RWPE2 (cell line): ENCODE measurements at regions not wholly inside any gene's neighbourhood (a gene's known extent, or its start where the extent isn't known, plus 50 kb on each side); places are given as distances from the start of the nearest gene placed in this dataset.

Experiments
- ATAC-seq: fragments of 200-7000 bp; cut with Tn5 transposase; 3 replicates; pipeline ENCODE4 v1.9.1; 2021; ENCODE audit warnings: low read depth
- DNase-seq: peaks from one replicate; pipeline ENCODE4 v3.0.0-alpha.2; 2020; ENCODE audit warnings: low spot score
- H3K27ac ChIP-seq: fragments of 450-650 bp; 2 replicates; pipeline ENCODE4 v1.5.1; 2017; ENCODE audit warnings: mild to moderate bottlenecking; ENCODE audit not compliant: poor library complexity, severe bottlenecking
- H3K27me3 ChIP-seq: fragments of 250-450 bp; sonication (Bioruptor Pico); 2 replicates; pipeline ENCODE4 v1.5.1; 2021; ENCODE audit warnings: mild to moderate bottlenecking, moderate library complexity; ENCODE audit not compliant: insufficient read depth, poor library complexity, severe bottlenecking
- H3K36me3 ChIP-seq: fragments of 250-450 bp; sonication (Bioruptor Pico); 2 replicates; pipeline ENCODE4 v1.5.1; 2020; ENCODE audit warnings: low read depth, mild to moderate bottlenecking, moderate library complexity
- H3K4me1 ChIP-seq: fragments of 250-450 bp; sonication (Bioruptor Pico); 2 replicates; pipeline ENCODE4 v1.5.1; 2021; ENCODE audit warnings: mild to moderate bottlenecking, moderate library complexity; ENCODE audit not compliant: insufficient read depth, poor library complexity, severe bottlenecking
- H3K4me3 ChIP-seq: fragments of 250-450 bp; sonication (Bioruptor Pico); 2 replicates; pipeline ENCODE4 v1.5.1; 2021; ENCODE audit warnings: mild to moderate bottlenecking, moderate library complexity; ENCODE audit not compliant: severe bottlenecking
- H3K9me3 ChIP-seq: fragments of 250-450 bp; sonication (Bioruptor Pico); 2 replicates; pipeline ENCODE4 v1.5.1; 2021; ENCODE audit warnings: mild to moderate bottlenecking, moderate library complexity; ENCODE audit not compliant: severe bottlenecking
- TF ChIP-seq, protein P1 (sequence below): fragments of 450-650 bp; IDR thresholded peaks from one replicate; pipeline ENCODE4 v1.5.1; 2017; ENCODE audit warnings: mild to moderate bottlenecking, moderate library complexity; ENCODE audit not compliant: poor library complexity, severe bottlenecking

DNA sequence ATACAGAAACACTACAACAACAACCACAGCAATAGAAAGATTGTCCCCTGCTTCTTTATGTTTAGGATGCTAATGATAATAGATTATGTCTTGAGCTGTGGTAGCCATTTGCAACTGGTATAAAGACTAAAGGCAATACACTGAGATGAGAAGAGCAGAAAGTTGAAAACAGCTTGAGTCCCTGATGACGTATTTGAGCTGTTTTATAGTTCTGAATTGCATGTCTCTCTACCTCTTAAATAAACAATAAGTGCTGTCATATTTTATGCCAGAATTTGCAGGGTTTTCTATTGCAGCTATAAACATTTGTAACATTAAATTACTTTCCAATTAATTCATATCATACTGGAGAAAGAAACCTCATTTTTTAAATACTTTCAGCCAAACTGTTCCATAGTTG lies 1242.0 kb downstream of the LRFN5 start:
- Histone ChIP-seq H3K27me3 (peaks cover 24% of the 10 kb centered on the region), H3K36me3 (no peaks in the 10 kb centered on the region), H3K4me1 (no peaks in the 10 kb centered on the region), H3K27ac (no peak overlapping the region), H3K9me3 (no peaks in the 10 kb centered on the region), H3K4me3 (no peak overlapping the region)
- TF ChIP-seq, protein P1, sequence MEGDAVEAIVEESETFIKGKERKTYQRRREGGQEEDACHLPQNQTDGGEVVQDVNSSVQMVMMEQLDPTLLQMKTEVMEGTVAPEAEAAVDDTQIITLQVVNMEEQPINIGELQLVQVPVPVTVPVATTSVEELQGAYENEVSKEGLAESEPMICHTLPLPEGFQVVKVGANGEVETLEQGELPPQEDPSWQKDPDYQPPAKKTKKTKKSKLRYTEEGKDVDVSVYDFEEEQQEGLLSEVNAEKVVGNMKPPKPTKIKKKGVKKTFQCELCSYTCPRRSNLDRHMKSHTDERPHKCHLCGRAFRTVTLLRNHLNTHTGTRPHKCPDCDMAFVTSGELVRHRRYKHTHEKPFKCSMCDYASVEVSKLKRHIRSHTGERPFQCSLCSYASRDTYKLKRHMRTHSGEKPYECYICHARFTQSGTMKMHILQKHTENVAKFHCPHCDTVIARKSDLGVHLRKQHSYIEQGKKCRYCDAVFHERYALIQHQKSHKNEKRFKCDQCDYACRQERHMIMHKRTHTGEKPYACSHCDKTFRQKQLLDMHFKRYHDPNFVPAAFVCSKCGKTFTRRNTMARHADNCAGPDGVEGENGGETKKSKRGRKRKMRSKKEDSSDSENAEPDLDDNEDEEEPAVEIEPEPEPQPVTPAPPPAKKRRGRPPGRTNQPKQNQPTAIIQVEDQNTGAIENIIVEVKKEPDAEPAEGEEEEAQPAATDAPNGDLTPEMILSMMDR, result no peak
- ATAC-seq (no peak), DNase-seq (no peak)

DNA sequence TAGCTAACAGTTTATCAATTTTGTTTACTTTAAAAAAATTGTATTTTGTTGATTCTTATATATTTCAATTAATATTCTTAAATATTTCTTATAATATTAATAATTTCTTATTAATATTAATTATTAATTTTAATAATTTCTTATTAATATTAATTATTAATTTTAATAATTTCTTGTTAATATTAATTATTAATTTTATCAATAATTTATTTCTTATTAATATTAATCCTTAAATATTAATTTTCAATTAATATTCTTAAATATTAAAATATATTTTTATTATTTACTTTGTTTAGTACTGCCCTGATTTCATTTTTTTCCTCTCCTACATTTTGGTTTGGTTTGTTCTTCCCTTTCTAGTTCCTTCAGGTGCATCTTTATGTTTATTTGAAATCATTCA lies 1208.1 kb downstream of the LRFN5 start:
- Histone ChIP-seq H3K36me3 (no peaks in the 10 kb centered on the region), H3K27ac (no peak overlapping the region), H3K4me3 (no peak overlapping the region), H3K4me1 (no peaks in the 10 kb centered on the region), H3K9me3 (no peaks in the 10 kb centered on the region), H3K27me3 (peaks cover 8% of the 10 kb centered on the region)
- ATAC-seq (no peak), DNase-seq (no peak)
- TF ChIP-seq, protein P1, result no peak

DNA sequence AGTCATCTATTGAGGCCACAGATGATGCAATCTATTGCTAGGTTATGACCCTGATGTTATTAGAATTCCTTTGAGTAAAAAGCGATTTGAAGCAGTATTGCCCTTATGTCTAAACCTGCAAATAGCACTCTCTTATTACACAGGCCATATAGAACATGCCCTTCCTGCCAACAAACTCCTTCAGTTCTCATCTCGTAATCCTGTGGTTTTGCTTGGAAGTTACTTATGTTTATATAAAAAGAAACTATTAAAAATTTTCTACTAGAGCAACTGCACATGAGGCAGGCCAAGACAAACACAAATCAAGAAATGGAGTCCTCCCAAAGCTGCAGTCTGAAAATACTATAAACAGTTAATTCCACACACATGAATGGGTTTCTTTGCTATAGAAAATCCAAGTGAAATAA lies 1200.2 kb downstream of the LRFN5 start:
- DNase-seq, result no peak
- Histone ChIP-seq H3K9me3 (no peaks in the 10 kb centered on the region), H3K27me3 (peaks cover 3% of the 10 kb centered on the region), H3K4me3 (no peak overlapping the region), H3K27ac (no peak overlapping the region), H3K36me3 (no peaks in the 10 kb centered on the region), H3K4me1 (no peaks in the 10 kb centered on the region)
- TF ChIP-seq, protein P1, result no peak
- no peak for ATAC-seq

DNA sequence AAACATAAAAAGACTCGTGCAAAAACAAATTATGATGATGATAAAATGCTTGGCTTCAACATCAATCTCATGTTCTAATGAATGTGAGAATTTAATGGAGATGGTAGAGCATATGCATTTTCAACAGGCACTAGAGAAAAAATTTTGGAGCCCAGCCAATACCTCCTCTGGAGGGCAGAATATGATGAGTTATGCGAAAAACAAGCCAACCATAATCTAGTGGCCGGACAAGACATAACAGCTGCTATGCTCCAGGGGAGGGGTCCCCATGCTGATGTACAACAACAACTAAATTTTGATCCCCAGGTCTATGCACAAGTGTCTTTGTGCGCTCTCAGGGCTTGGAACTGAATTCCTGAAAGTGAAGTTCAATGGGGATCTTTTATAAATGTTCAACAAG lies 1197.5 kb downstream of the LRFN5 start:
- TF ChIP-seq, protein P1, result no peak
- DNase-seq (no peak), ATAC-seq (no peak)
- Histone ChIP-seq H3K27ac (no peak overlapping the region), H3K9me3 (no peaks in the 10 kb centered on the region), H3K4me3 (no peak overlapping the region), H3K36me3 (no peaks in the 10 kb centered on the region), H3K27me3 (peaks cover 3% of the 10 kb centered on the region), H3K4me1 (no peaks in the 10 kb centered on the region)

DNA sequence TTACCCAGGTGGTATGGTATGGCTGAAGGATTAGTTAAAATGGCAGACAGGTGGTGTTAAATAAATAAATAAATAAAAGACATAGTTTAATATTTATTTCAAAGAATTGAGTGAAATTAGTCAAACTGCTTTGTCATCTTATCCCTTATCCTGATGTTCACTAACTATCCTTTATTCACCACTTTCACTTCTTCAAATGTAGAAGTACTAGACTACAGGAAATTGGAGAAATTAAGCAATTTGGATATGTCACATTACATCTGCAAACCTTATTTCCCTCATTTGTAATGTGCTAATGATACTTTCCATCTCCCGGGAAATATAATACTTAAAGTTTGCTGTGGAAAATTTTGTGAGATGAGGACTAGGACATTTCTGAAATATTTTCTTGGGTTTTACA lies 1195.7 kb downstream of the LRFN5 start:
- Histone ChIP-seq H3K36me3 (no peaks in the 10 kb centered on the region), H3K9me3 (no peaks in the 10 kb centered on the region), H3K4me1 (no peaks in the 10 kb centered on the region), H3K27me3 (no peaks in the 10 kb centered on the region), H3K4me3 (no peak overlapping the region), H3K27ac (no peak overlapping the region)
- ATAC-seq, result no peak
- no peak for DNase-seq
- TF ChIP-seq, protein P1, result no peak
